NCI-H2227 treated with DMSO at 0.1 percent for 48 hours (cell line): ENCODE measurements at regions not wholly inside any gene's neighbourhood (a gene's known extent, or its start where the extent isn't known, plus 50 kb on each side); places are given as distances from the start of the nearest gene placed in this dataset.
"Not testable (repeated sequence)": the region's sequence is repeated elsewhere in the genome, so short reads cannot be mapped to it uniquely, and the experiment has no call there.

Source experiments
- DNase-seq: peaks from one replicate; lab custom pipeline; 2025; lab: John Stamatoyannopoulos, UW

DNA sequence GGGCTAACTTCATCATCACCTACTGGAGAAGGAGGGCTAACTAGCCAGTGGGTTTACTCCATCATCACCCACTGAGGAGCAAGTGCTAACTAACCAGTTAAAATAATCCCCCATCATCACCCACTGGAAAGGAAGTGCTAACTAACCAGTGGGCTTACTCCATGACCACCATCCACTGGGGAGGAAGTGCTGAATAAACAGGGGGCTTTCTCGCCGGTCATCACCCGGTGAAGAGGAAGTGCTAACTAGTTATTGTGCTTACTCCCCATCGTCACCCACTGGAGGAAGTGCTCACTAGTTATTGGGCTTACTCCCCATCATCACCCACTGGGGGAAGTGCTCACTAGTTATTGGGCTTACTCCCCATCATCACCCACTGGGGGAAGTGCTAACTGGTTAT lies 124.4 kb upstream of the SALL3 start:
- no peak for DNase-seq

DNA sequence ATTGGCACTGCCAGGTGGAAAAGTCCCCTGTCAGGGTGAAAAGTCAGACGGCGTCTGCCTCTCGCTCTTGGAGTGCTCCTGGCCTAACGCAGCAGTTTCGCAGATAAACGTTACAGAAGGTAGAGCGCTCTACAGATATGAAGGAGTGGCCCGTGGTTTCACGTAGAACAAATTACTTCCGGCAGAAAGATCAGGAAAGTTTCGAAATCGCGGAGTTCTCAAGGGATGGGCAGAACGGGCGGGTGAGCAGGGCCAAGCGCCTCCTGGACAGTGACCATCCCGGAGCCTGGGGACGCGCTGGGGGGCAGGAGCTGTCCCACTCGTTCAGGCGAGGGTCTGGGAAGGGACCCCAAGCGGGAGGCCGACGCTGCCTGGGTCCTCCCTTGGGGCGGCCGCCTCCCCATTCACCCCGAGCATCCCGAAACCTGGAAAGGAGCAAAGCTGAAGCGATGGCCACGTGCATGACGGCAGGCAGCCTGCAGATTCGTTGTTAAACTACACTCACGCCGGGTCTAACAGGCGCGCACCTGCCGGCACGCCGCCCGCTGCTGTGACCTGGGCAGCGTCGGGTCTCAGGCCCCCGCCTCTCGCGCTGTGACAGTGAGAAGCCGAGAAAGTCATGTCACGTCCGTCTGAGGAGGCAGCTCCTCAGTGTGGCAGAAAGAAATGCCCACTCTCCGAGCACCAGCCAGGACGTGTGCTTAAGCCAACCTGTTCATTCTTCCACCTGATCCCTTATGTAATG lies 122.9 kb upstream of the SALL3 start:
- no peak for DNase-seq

DNA sequence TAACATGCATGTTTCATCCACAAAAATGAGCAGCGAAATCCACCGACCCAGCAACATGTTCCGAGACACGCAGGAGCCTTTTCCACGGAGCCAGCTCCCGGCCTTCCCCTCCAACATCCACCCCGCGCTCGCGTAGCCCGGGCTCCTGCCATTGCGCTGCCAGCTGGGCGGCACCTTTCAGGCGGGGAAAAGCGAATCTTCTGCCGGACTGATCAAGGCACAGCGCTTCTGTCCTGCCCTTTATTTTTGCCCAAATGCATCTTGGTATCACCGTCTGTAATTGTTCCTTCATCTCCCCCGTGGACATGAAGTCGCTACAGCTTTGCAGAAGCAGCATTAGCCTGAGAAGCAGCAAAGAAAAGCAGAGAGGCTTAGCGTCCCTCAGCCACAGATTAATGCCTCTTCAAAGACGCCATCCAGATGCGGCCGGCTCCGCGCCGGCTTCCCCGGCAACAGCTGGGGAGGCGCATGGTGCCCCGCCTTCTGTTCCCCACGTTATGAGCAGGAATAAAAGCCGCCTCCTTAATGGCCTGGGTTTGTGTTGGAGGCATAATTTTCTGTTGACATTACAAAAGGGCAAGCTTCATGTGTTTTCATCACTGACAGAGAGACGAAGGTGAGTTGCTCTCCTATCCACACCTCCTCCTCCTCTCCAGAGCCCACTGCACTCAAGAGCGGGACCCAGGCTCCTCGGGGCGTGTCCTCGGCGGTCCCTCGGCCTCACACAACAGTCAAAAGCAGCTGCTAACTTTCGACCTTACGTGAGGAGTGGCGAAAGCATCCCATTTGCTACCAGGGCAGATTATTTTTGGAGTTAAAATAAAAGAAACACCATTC lies 122.1 kb upstream of the SALL3 start:
- no peak for DNase-seq

DNA sequence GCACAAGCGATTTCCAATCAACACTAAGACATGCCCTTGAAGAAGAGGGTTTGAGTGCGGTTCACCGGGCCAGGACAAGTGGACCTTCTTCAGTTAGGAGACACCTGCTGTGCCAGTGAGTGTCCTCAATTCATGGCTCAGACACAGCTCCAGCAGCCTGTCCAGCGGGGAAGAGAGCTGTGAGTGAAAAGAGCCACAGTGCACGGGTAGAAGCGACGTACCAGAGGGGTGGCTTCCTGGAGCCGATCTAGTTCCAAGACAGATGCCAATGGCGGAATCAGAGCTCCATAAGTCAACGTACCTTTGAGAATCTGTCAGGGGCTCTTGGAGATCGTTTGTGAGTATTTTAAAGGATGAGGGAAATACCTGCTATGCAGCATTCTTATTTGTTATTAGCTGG lies 119.9 kb upstream of the SALL3 start:
- DNase-seq = no peak

DNA sequence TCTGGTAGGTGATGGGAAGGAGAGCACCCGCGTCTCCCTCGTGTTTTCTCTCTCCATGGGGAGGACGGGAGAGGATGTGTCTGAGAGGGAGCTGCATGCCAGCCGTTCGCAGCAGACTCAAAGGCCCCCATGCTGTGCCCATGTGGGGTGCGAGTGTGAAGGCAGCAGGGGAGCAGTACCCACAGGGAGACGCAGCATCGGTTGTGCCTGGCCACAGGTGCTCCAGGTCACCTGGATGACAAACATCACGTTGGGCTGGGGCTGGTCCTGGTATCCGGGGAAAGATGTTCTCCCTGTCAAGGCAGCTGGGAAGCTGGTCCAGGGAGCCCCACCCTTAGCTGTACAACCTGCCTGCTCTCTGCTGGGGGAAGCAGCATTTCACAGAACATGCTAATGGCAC lies 119.5 kb upstream of the SALL3 start:
- DNase-seq = no peak

DNA sequence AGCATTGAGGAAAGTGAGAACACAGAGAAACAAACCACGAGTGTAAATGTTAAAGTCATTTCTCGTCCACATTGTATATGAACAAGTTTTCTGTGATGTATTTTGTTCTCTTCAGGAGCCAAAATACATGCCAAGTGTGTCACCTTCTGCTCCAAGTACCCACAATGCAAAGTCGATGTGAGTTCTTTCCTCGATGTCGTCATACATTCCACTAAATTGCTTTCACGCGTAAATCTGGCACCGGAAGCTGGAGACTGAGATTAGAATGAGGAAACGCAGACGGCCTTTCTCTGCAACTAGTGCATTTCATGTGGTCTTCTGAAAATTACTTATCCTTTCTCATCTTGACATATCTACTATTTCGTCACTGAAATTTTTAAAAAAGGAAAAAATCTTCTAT lies 118.5 kb upstream of the SALL3 start:
- DNase-seq = no peak

DNA sequence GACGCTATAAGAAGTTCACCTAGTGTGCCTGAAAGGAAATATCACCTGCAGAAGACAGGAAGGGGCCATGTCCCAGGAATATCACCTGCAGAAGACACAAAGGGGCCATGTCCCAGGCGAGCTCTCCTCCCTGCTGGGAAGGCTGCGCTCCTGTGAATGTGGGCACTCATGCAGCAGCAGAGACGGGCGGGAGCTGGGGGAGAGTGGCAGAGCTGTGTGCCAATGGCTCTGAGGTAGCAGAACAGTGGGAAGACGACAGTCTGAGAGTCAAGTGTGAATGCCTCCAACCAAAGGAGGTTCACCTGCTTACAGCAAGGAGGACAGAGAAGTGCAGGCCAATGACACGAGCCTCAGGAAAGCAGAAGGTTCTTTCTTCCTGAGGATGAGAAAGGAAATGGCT lies 117.9 kb upstream of the SALL3 start:
- DNase-seq = no peak

DNA sequence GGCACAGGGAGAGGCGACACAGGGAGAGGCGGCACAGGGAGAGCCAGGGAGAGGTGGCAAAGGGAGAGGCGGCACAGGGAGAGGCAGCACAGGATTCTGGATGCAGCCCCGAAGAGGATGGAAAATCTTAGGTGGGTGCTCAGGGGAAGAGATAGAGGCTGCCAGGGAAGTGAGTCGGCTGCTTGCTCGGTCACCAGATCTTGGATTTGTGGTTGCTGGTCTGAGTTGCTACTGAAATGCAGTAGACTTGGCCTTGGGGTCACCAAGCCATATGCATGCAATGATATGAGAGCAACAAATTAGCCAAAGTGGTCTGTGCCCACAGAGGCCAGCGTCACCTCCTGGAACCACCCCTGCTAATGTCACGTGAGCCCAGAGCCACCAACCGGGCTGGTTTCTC lies 117.2 kb upstream of the SALL3 start:
- DNase-seq = no peak

DNA sequence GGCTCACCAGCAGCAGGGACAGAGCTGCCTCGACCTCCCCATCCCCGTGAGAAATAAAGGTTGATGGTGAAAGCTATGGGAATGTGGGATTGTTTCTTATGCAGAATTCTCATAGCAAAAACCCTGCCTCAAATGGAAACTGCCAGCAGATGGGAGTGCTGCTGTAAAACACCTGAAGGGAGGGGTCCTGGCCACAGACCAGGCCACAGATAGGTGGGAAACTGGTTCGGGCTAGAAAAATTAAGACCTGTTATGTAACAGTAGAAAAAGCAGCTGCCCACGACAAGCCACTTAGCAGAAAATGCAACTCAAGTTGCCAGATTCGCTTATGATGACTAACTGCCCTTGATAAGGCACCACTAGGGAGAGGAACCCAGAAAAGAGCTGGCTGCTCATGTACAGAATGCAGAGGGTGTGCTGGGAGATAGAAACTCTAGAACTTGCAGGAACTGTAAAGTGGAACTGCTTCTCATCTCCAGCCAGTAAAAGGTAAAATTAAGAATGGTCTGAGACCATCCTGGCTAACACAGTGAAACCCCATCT lies 114.5 kb upstream of the SALL3 start:
- no peak for DNase-seq

DNA sequence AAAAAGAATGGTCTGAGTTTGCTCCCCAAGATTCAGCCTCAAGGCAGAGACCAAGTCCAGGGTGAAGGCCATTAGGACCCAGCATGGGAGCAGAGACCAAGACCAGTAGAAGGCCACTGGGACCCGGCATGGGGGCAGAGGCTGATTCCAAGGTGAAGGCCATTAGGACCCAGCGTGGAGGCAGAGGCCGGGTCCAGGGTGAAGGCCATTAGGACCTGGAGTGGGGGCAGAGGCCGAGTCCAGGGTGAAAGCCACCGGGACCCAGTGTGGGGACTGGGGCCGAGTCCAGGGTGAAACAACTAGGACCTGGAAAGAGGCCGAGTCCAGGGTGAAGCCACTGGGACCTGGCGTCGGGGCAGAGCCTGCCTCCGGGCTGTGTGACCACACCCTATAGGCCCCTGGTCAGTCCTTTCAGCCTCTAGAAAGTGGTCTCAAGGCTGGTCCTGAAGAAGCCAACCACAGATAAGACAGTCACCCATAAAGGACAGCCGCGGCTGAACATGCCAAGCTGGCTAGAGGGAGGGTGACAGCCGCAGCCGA lies 113.8 kb upstream of the SALL3 start:
- DNase-seq = no peak

DNA sequence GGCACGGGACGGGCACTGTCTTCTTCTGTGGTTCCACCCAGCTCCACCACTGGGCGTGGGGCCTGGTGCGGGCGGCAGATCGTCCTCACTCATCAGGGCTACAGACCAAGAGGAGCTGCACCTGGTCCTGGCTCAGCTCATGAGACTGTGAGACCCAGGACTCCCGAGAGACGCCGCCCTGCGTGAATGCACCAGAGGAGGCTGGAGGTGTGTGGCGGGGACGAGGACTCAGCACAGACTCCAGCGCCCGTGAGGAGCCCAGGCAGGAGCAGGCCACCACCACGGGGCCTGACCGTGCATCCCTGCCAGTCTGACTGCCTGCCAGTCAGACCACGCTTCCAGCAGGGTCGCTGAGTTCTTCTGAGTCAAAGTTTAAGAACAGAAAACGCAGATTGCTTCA lies 112.5 kb upstream of the SALL3 start:
- DNase-seq = no peak

DNA sequence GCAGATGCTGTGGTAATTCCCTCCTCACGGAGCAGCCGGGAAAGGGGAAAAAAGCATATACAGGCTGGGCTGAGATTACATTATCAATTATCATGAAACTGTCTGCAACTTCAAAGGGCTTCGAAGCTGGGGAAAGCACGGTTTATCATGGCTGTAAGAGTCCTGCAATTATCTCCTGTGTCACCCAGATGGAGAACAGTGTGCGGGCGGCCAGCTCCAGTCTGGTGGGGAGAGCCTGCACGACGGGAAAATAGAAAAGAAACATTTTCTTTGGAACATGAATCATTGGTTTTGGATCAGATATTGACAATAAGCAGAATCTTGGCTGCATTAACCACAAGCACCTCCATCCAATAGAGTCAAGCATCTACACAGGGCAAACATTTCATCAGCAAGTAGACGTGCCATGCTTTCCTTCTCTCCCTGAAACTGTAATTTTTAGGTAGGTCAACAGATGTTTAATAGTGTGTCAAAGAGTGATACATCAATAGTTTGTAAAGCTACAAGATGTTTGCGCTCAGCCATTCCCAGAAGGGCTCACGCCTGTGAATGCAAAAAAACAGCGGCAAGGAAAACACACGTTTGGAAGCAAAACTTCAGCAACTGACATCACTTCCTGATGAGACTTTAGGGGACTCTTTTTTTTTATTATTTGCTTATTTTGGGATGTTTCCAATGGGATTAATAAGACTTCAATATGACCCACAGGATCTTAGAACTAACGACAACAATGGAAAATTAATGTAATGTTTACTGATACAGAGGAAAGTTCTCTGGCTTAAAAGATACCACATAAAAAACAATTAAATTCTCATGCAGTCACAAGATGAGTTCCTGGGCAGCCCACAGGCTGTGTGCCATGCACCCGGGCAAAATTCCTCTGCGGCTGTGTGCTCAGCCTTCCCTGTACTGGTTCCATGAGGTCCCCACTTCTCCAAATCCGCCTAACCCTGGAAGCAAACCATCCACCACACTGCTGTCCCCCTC lies 111.0 kb upstream of the SALL3 start:
- no peak for DNase-seq

DNA sequence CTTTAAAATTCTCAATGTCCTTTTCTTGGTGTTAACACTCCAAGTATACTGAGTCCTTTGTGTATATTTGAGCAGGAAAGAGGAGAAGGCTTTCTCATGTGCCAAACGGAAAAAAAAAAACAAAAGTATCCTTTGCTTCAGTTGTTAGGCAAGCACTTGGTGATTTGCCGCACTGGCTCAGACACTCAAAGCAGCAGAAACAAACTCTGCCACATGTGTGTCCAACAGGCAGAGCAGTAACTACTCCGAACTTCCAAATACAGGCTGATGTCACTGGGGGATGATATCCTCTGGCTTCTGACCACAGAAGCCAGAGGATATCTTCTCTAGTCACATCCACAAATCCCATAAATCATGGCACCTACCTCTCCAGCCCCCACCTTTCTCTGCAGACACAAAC lies 108.0 kb upstream of the SALL3 start:
- DNase-seq = no peak

DNA sequence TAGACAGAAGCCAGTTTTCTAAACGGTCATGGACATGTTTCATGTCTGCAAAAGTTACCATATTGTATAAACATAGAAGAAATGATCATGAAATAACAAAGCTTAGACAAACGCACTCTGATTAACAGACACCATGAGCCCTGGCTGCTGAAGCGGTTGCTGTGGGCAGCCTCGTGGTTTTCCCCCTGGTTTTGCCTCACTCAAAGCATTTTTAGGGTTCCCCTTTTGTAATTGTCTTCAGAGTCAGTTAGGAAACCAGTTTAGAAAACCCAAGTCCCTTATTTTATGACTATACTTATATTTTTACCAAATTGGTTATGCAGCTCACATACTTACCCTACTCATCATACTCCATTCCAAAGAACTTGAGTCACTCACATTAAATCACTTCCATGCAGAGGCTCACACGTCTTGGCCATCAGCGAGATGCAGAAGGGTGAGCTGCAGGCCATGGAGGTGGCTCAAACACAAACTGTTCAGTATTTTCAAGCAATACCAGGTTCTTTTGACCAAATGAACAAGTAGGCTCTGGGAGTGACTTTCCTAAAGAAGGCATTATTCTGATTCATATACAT lies 105.6 kb upstream of the SALL3 start:
- DNase-seq = no peak

DNA sequence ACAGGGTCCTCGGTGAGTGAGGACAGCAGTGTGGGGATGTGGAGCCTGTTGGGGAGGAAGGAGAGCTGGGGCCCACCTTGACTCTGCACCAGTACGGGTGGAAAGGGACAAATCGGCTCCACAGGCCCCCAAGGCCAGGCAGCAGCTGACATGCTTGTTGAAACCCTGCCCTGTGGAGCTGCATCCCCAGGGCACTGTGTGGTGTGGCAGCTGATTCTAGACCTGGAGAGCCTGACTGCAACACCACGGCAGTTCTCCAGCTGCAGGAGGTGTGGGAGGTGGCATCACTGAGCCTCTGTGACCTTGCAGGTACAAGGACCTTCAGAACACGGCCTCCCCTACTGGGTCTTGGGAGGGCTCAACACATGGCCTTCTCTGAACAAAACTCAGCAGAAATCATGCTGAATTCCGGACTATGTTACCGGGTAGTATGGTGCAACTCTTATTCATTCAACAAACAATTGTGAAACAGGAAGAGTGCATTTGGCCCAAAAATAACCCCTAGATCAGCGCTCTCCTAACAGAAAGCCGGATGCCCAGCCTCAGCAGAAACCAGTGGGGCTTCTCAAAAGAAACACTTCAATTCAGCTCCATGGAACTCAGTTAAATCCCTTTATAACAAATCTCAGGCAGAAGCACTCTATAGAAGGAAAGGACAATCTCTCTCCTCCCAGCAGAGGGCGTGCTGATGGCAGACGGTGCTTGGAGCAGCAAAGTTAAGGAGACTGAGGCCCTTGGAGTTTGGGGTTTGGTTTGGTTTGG lies 104.4 kb upstream of the SALL3 start:
- no peak for DNase-seq

DNA sequence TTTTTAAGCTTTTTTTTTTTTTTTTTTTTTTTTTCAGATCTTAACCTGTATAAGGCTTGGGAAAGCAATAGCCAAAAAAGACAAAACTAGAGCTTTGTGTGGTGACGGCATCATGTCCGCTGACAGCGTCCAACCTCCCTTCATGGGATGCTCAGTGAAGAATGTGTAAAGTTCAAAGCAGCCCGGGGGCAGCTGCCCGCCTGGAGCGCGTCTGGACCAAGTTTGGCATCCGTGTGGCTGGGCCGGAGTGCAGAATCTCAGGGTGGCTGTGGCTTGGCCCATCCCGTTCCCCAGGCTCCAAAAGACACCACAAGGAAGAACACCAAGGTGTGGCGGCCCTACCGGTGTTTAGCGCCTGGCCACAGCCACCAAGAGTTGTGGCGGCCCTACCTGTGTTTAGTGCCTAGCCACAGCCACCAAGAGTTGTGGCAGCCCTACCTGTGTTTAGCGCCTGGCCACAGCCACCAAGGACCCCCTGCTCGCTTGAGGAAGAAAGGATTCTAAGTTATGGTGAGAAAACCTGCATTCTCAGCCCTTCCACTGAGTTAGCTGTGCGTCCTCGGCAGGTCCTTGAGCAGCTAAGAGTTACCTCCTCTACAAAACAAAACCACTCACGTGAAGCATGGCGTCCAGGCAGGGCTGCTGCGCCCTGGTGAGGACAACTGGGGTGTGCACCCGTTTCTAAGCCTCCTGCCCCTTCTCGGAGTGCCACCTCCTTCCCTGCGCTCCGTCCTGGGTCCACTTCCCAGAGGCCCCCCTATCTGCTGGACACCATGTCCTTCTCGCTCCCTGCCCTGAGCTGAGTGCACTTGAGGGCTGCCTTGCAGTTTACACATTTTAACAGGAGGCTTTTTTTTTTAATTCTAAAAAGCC lies 103.6 kb upstream of the SALL3 start:
- no peak for DNase-seq

DNA sequence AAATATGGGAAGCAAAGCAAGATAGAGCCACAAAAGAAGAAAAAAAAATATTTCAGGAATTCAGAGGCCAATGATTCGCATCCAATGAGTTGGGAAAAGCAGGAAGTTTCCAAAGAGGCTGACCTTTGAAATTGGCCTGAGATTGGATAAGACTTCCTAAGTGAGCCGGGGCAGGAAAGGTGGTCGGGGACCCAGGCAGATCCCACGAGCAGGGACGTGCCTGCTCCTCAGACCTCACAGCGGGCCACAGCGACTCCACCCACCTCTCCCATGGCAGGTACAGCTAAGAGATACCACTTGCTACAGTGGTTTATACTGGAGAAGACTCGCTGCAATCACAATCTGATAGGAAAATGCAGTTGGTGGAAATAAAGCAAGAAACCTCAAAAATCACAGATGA lies 102.8 kb upstream of the SALL3 start:
- DNase-seq = no peak

DNA sequence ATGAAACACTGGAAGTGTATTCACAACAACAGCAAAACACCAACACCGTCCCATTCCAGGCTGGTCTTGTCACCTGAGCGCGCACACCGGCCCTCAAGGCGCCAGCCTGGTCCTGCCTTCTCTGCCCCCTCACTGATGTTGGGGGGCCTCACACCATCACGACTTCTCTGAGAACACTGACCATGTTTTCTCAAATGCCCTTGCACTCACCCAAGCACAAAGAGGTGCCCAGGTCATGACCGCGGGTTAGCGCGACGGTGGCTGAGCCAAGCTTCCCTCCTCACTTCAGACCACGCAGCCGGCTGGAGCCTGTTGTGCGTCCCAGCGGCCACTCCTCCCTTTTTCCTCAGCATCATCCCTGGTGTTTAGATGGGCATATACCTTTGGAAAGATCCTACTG lies 101.3 kb upstream of the SALL3 start:
- DNase-seq = no peak

DNA sequence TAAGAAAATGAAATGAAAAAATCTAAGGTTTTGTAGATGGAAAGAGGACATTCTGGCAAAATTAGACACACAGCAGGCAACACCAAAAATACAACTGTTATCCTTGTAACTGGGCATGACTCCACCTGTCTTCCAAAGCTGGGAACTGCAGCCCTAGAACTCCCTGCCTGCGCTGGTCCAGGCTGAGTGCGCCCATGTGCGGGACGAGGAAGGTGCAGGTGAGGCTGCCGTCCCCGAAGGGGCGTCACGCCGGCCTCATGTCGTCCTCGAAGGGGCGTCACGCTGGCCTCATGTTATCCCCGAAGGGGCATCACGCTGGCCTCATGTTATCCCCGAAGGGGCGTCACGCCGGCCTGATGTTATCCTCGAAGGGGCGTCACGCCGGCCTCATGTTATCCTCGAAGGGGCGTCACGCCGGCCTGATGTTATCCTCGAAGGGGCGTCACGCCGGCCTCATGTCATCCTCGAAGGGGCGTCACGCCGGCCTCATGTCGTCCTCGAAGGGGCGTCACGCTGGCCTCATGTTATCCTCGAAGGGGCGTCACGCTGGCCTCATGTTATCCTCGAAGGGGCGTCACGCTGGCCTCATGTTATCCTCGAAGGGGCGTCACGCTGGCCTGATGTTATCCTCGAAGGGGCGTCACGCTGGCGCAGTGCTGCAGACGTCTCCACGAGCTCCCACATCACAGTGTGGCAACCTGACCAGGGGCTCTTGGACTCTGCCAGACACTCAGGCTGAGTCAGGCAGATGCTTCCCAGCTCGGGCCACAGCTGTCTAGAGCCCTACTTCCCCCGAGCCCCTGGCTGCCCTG lies 100.3 kb upstream of the SALL3 start:
- DNase-seq = not testable (repeated sequence)
